ENCODE measurements at regions not wholly inside any gene's neighbourhood (a gene's known extent, or its start where the extent isn't known, plus 50 kb on each side); places are given as distances from the start of the nearest gene placed in this dataset.

- no peak overlapping the region for H3K4me3 Mint-ChIP-seq
Measured at GRCh38 chr7:49273897-49274296, 349.6 kb downstream of the CDC14C start.

More at GRCh38 chr7:49273897-49274296, 349.6 kb downstream of the CDC14C start:
- ATAC-seq (no peak), DNase-seq (ENCODE audit: low spot score) (no peak)
- H3K9me3 Mint-ChIP-seq = no peaks in the 10 kb centered on the region
- H3K9me2 ChIP-seq (ENCODE audit: insufficient read depth) = no peaks in the 10 kb centered on the region; the same call in 1 of the 2 replicates
- no peaks in the 10 kb centered on the region for H3K36me3 ChIP-seq (ENCODE audit: insufficient read depth)
- H3K36me3 Mint-ChIP-seq (ENCODE audit: low read depth) = no peaks in the 10 kb centered on the region
- H3K4me2 ChIP-seq = no peak overlapping the region
- H3K4me1 Mint-ChIP-seq = no peaks in the 10 kb centered on the region
- no peaks in the 10 kb centered on the region for H3K27me3 Mint-ChIP-seq (ENCODE audit: insufficient read depth, low read depth, poor library complexity)
- H3K4me1 ChIP-seq (ENCODE audit: insufficient read depth) = no peaks in the 10 kb centered on the region
- H3K27me3 ChIP-seq (ENCODE audit: insufficient read depth) = no peaks in the 10 kb centered on the region
- H3K79me2 ChIP-seq (replicated peaks; ENCODE audit: insufficient read depth) = no peaks in the 10 kb centered on the region
- H3F3A ChIP-seq (replicated peaks; ENCODE audit: low read depth) = no peaks in the 10 kb centered on the region
- no peak overlapping the region for H3K4me3 ChIP-seq
- H4K20me1 ChIP-seq (replicated peaks; ENCODE audit: insufficient read depth) = no peaks in the 10 kb centered on the region
- H3K27ac Mint-ChIP-seq = no peak overlapping the region
- no peak overlapping the region for H3K27ac ChIP-seq (ENCODE audit: low read depth)
- H2AFZ ChIP-seq = no peak overlapping the region
- TF ChIP-seq POLR2AphosphoS5 (IDR thresholded peaks at IDR 0.05; ENCODE audit: low read depth) (no peak), EZH2 (IDR thresholded peaks at IDR 0.05; ENCODE audit: low read depth, unreplicated experiment) (no peak), ZNF462 (CRISPR knock-in tag; IDR thresholded peaks at IDR 0.05) (no peak), ZNF114 (CRISPR knock-in tag; IDR thresholded peaks at IDR 0.05) (no peak), STAT1 (IDR thresholded peaks at IDR 0.05; ENCODE audit: unreplicated experiment) (no peak), CREB1 (CRISPR knock-in tag; IDR thresholded peaks at IDR 0.05; ENCODE audit: low read depth) (no peak), NANOG (IDR thresholded peaks at IDR 0.05; ENCODE audit: borderline replicate concordance) (no peak)

Measured in GM23338 (cell line).